GM10248 (cell line): ENCODE measurements at regions not wholly inside any gene's neighbourhood (a gene's known extent, or its start where the extent isn't known, plus 50 kb on each side); places are given as distances from the start of the nearest gene placed in this dataset.
"Not testable (repeated sequence)": the region's sequence is repeated elsewhere in the genome, so short reads cannot be mapped to it uniquely, and the experiment has no call there.

Source experiments
- CTCF ChIA-PET: fragments of 300-600 bp; sonication (Branson Sonifier 250); formaldehyde crosslinking; extraction: SDS; loops from one replicate; lab custom pipeline; 2021; ENCODE audit warnings: antibody characterized with exemption; lab: Yijun Ruan, JAX
- POLR2A ChIA-PET: fragments of 350-650 bp; sonication (Branson Sonifier 250); formaldehyde crosslinking; extraction: SDS; loops from one replicate; lab custom pipeline; 2020; ENCODE audit warnings: antibody characterized with exemption; lab: Yijun Ruan, JAX
- DNase-seq: peaks from one replicate; pipeline ENCODE4 v3.0.0; 2012; ENCODE audit errors: extremely low spot score
- TF ChIP-seq, protein P1 (sequence below): IDR thresholded peaks from 2 replicates; pipeline ENCODE4 v1.5.1; 2012; ENCODE audit warnings: mild to moderate bottlenecking, low read depth; ENCODE audit errors: extremely low read depth, missing control alignments, control extremely low read depth

DNA sequence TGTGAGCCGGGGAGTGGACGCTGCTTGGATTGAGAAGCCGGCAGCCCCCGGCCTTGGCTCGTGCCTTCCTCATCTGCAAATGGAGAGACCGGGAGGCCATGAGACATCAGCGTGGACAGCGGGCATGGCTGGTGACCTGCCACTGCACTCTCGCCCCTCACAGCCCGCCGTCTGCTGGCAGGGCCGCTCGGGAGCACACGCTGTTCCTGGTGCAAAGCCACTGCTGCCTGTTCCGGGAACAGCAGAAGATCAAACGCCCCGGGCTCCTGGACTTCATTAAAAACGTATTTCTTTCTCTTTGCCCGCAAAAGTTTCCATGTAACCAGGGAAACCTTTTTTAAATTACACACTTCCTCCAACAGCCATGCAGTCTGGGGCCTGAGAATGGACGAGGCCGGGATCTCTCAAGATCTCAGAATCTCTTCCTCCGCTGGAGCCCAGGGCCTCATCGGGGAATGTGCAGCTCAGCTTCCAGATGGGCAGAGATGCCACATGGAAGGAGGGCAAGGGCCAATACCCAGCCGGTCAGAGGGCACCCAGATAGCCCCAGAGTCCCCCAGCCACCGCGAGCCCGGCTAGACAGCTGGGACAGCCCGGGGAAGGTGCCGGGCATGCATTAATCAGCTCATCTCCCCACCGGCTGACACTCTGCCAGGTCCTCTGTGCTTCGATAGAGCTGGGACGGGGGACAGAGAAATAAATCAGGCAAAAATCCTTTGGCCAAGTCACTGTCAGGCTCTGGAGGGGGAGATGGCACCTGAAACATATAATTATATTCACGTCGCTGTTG, 62.8 kb upstream of the PRR5 start:
- ChIA-PET POLR2A (no interaction called here), CTCF (interaction anchor here (0.8 kb wide), 1 partner anchor 12 kb away, joined by 3 read pairs; no protein-coding TSS in a partner anchor)
- TF ChIP-seq, protein P1, sequence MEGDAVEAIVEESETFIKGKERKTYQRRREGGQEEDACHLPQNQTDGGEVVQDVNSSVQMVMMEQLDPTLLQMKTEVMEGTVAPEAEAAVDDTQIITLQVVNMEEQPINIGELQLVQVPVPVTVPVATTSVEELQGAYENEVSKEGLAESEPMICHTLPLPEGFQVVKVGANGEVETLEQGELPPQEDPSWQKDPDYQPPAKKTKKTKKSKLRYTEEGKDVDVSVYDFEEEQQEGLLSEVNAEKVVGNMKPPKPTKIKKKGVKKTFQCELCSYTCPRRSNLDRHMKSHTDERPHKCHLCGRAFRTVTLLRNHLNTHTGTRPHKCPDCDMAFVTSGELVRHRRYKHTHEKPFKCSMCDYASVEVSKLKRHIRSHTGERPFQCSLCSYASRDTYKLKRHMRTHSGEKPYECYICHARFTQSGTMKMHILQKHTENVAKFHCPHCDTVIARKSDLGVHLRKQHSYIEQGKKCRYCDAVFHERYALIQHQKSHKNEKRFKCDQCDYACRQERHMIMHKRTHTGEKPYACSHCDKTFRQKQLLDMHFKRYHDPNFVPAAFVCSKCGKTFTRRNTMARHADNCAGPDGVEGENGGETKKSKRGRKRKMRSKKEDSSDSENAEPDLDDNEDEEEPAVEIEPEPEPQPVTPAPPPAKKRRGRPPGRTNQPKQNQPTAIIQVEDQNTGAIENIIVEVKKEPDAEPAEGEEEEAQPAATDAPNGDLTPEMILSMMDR: no peak
- DNase-seq: no peak

DNA sequence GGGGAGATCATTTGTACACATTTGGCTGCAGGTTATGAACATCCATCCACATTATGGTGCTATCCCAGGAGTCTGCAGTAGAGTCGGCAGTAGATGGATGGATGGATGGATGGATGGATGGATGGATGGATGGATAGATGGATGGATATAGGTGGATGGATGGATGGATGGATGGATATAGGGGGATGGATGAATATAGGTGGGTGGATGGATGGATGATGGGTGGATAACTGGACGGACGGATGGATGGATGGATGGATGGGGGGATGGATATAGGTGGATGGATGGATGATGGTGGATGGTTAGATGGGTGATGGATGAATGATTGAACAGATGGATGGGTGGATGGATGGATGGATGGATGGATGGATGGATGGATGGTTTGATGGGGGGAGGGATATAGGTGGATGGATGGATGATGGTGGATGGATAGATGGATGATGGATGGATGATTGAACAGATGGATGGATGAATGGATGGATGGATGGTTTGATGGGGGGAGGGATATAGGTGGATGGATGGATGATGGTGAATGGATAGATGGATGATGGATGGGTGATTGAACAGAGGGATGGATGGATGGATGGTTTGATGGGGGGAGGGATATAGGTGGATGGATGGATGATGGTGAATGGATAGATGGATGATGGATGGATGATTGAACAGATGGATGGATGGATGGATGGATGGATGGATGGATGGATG, 65.3 kb upstream of the PRR5 start:
- POLR2A ChIA-PET, DNase-seq: not testable (repeated sequence)
- CTCF ChIA-PET: interaction anchor here (0.8 kb wide), 1 partner anchor 13 kb away, joined by 3 read pairs; no protein-coding TSS in a partner anchor

DNA sequence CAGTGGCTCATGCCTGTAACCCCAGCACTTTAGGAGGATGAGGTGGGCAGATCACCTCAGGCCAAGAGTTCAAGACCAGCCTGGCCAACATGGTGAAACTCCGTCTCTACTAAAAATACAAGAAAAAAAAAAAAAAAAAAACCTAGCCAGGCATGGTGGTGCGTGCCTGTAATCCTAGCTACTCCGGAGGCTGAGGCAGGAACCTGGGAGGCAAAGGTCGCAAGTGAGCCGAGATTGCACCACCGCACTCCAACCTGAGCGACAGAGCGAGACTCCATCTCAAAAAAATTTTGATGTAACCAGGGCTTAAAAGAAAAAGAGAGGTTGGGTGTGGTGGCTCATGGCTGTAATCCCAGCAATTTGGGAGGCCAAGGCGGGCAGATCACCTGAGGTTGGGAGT, 66.4 kb upstream of the PRR5 start:
- DNase-seq, POLR2A ChIA-PET: not testable (repeated sequence)
- CTCF ChIA-PET: interaction anchor here (0.8 kb wide), 1 partner anchor 14 kb away, joined by 3 read pairs; no protein-coding TSS in a partner anchor

DNA sequence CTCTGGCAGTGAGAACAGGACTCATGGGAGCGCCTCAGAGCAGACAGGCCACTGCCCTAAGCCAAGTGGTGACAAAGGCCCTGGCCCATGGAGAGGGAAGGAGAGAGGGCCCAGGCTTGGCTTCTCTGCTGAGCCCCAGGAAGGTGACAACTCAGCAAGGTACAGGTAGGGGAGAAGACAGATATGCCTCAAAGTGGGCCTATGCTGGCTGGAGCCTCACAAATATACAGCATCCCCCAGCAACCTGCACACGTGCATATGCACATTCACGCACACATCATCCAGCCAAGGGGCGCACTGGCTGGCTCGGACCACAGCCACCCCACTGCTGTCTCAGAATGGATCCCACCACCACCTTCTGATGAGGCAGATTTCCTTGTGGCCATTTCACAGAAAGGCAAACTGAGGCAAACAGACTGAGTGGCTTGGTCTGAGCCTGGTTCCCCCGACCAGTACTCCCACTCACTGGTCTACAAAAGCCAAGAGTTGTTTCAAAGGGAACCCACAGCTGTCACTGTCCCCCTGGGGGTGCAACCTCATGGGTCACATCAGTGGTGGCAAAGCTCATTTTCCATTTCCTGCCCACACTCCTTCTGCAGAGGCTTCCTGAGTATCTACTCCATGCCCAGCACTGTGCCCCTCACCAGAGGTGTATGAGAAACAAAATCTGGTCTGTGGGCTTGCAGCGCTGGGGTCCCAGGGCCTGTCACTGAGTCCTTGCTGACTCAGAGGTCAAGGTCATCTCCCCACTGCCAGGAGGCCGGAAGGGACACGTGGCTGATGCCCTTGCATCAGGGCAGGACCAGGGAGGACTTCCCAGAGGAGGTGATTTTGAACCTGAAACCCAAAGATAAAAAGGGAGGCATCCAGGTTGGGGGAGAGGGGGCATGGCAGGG, 67.3 kb upstream of the PRR5 start:
- TF ChIP-seq, protein P1: no peak
- ChIA-PET CTCF (no interaction called here), POLR2A (no interaction called here)
- no peak for DNase-seq

DNA sequence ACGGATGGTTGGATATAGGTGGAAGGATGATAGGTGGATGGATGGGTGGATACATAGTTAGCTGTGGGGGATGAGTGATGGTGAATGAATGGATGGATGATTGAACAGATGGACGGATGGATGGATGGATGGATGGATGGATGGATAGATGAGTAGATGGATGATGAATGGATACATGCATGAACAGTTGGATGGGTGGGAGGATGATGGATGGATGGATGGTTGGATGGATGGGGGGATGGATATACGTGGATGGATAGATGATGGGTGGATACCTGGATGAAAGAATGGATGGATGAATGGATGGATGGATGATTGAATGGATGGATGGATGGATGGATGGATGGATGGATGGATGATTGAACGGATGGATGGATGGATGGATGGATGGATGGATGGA, 68.4 kb upstream of the PRR5 start:
- CTCF ChIA-PET: no interaction called here
- TF ChIP-seq, protein P1: no peak
- POLR2A ChIA-PET: no interaction called here
- DNase-seq: no peak

DNA sequence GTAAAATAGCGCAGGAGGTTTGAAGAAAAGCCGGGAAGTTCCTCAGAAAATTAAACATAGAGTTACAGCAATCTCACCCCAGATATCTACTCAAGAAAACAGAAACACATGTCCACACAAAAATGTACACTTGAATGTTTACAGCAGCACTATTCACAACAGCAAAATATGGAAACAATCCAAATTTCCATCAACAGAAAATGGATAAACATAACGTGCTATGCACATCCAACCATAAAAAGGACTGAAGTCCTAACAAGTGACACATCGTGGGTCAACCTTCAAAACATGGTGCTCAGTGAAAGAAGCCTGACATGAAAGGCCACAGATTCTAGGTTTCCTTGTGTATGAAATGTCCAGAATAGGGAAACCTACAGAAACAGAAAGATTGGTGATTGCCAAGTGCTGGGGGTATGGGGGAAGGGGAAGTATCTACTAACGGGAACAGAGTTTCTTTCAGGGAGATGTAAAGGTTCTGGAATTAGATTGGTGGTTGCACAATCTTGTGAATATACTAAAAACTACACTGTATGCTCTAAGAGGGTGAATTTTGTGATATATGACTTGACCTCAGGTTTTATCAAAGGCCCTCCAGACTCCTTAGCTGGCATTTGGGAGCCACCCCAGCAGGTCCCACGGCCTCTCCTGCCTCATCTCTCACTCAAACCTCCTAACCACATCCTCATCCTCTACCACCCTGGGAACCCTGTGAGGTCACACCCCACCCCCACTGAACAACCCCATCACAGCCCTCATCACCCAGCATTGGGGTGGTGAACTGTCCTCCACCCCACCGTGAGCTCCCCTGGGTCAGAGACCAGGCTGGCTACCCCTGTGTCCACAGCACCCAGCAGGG, 69.2 kb upstream of the PRR5 start:
- POLR2A ChIA-PET: no interaction called here
- TF ChIP-seq, protein P1: no peak
- CTCF ChIA-PET: no interaction called here
- DNase-seq: no peak

DNA sequence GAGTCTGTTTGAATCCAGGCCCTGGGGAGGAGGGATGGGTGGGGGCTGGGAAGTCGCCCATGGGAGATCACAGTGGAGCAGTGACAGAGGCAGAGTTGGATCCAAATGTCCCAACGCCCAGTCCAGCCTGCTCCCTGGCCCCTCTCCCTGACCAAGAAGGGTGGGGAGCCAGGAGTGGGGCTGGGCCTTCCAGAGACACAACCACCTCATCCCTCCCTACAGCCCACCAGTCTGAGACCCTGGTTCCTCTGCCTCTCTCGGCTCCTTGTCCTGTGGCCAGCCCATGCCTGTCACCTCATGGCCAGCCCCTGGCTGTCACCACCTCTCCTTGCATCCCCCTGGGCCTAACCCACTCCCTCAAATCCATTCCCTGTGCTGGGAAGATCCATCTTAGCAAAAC, 71.2 kb upstream of the PRR5 start:
- ChIA-PET CTCF (interaction anchor here (0.9 to 1.3 kb wide), 3 partner anchors 10 to 54 kb away, joined by 3 read pairs; no protein-coding TSS in a partner anchor), POLR2A (no interaction called here)
- DNase-seq: no peak
- TF ChIP-seq, protein P1: no peak
